ENCODE measurements at regions not wholly inside any gene's neighbourhood (a gene's known extent, or its start where the extent isn't known, plus 50 kb on each side); places are given as distances from the start of the nearest gene placed in this dataset.

- WGBS, 2 experiments, result 95 to 98% methylated on average over 4 of the region's 4 CpGs
- Histone ChIP-seq H3K36me3 (ENCODE audit: control insufficient read depth, insufficient read depth, low read length) (no peaks in the 10 kb centered on the region), H3K9me3 (ENCODE audit: control insufficient read depth, low read length) (no peaks in the 10 kb centered on the region), H3K4me1 (ENCODE audit: control insufficient read depth, insufficient read depth, low read length) (no peaks in the 10 kb centered on the region), H3K4me3 (ENCODE audit: insufficient read depth, low read depth, low read length) (no peak overlapping the region), H3K27me3 (ENCODE audit: control insufficient read depth, insufficient read depth, low read length, poor library complexity, severe bottlenecking) (no peaks in the 10 kb centered on the region), H3K27ac (ENCODE audit: insufficient read depth, low read depth, low read length, poor library complexity, severe bottlenecking) (no peak overlapping the region)
Measured at GRCh38 chr1:56063461-56063860, 515.9 kb downstream of the PLPP3 start.

GRCh38 chr1:56062625-56063024, 516.7 kb downstream of the PLPP3 start:
- 95 to 97% methylated on average over 4 of the region's 4 CpGs for WGBS, 2 experiments
- Histone ChIP-seq H3K27ac (ENCODE audit: insufficient read depth, low read depth, low read length, poor library complexity, severe bottlenecking) (no peak overlapping the region), H3K36me3 (ENCODE audit: control insufficient read depth, insufficient read depth, low read length) (no peaks in the 10 kb centered on the region)

GRCh38 chr1:56061824-56062223, 517.5 kb downstream of the PLPP3 start:
- no peaks in the 10 kb centered on the region for H3K36me3 ChIP-seq (ENCODE audit: control insufficient read depth, insufficient read depth, low read length)
- H3K9me3 ChIP-seq (ENCODE audit: control insufficient read depth, low read length), result no peaks in the 10 kb centered on the region

More at GRCh38 chr1:56062625-56063024, 516.7 kb downstream of the PLPP3 start:
- H3K4me1 ChIP-seq (ENCODE audit: control insufficient read depth, insufficient read depth, low read length), result no peaks in the 10 kb centered on the region
- H3K9me3 ChIP-seq (ENCODE audit: control insufficient read depth, low read length), result no peaks in the 10 kb centered on the region
- no peaks in the 10 kb centered on the region for H3K27me3 ChIP-seq (ENCODE audit: control insufficient read depth, insufficient read depth, low read length, poor library complexity, severe bottlenecking)
- H3K4me3 ChIP-seq (ENCODE audit: insufficient read depth, low read depth, low read length), result no peak overlapping the region

GRCh38 chr1:56060906-56061305, 518.5 kb downstream of the PLPP3 start:
- Histone ChIP-seq H3K27me3 (ENCODE audit: control insufficient read depth, insufficient read depth, low read length, poor library complexity, severe bottlenecking) (no peaks in the 10 kb centered on the region), H3K4me1 (ENCODE audit: control insufficient read depth, insufficient read depth, low read length) (no peaks in the 10 kb centered on the region), H3K9me3 (ENCODE audit: control insufficient read depth, low read length) (no peaks in the 10 kb centered on the region), H3K36me3 (ENCODE audit: control insufficient read depth, insufficient read depth, low read length) (no peaks in the 10 kb centered on the region), H3K27ac (ENCODE audit: insufficient read depth, low read depth, low read length, poor library complexity, severe bottlenecking) (no peak overlapping the region), H3K4me3 (ENCODE audit: insufficient read depth, low read depth, low read length) (no peak overlapping the region)
- 92 to 93% methylated on average over 1 of the region's 1 CpG for WGBS, 2 experiments

More at GRCh38 chr1:56061824-56062223, 517.5 kb downstream of the PLPP3 start:
- Histone ChIP-seq H3K27me3 (ENCODE audit: control insufficient read depth, insufficient read depth, low read length, poor library complexity, severe bottlenecking) (no peaks in the 10 kb centered on the region), H3K27ac (ENCODE audit: insufficient read depth, low read depth, low read length, poor library complexity, severe bottlenecking) (no peak overlapping the region), H3K4me1 (ENCODE audit: control insufficient read depth, insufficient read depth, low read length) (no peaks in the 10 kb centered on the region), H3K4me3 (ENCODE audit: insufficient read depth, low read depth, low read length) (no peak overlapping the region)

GRCh38 chr1:56057466-56058405, 521.6 kb downstream of the PLPP3 start:
- H3K9me3 ChIP-seq (ENCODE audit: control insufficient read depth, low read length), result no peaks in the 10 kb centered on the region
- H3K36me3 ChIP-seq (ENCODE audit: control insufficient read depth, insufficient read depth, low read length), result no peaks in the 10 kb centered on the region
- 91 to 97% methylated on average over 5 of the region's 5 CpGs for WGBS, 2 experiments
- no peaks in the 10 kb centered on the region for H3K4me1 ChIP-seq (ENCODE audit: control insufficient read depth, insufficient read depth, low read length)
- no peak overlapping the region for H3K27ac ChIP-seq (ENCODE audit: insufficient read depth, low read depth, low read length, poor library complexity, severe bottlenecking)
- no peaks in the 10 kb centered on the region for H3K27me3 ChIP-seq (ENCODE audit: control insufficient read depth, insufficient read depth, low read length, poor library complexity, severe bottlenecking)
- no peak overlapping the region for H3K4me3 ChIP-seq (ENCODE audit: insufficient read depth, low read depth, low read length)

GRCh38 chr1:56056438-56057287, 522.7 kb downstream of the PLPP3 start:
- H3K9me3 ChIP-seq (ENCODE audit: control insufficient read depth, low read length), result no peaks in the 10 kb centered on the region
- no peaks in the 10 kb centered on the region for H3K36me3 ChIP-seq (ENCODE audit: control insufficient read depth, insufficient read depth, low read length)
- H3K27ac ChIP-seq (ENCODE audit: insufficient read depth, low read depth, low read length, poor library complexity, severe bottlenecking), result no peak overlapping the region
- H3K4me1 ChIP-seq (ENCODE audit: control insufficient read depth, insufficient read depth, low read length), result no peaks in the 10 kb centered on the region
- 94 to 96% methylated on average over 9 of the region's 9 CpGs for WGBS, 2 experiments
- no peaks in the 10 kb centered on the region for H3K27me3 ChIP-seq (ENCODE audit: control insufficient read depth, insufficient read depth, low read length, poor library complexity, severe bottlenecking)
- no peak overlapping the region for H3K4me3 ChIP-seq (ENCODE audit: insufficient read depth, low read depth, low read length)

GRCh38 chr1:56054959-56055358, 524.4 kb downstream of the PLPP3 start:
- no peaks in the 10 kb centered on the region for H3K4me1 ChIP-seq (ENCODE audit: control insufficient read depth, insufficient read depth, low read length)

GRCh38 chr1:56052041-56052440, 527.3 kb downstream of the PLPP3 start:
- Histone ChIP-seq H3K27ac (ENCODE audit: insufficient read depth, low read depth, low read length, poor library complexity, severe bottlenecking) (no peak overlapping the region), H3K4me1 (ENCODE audit: control insufficient read depth, insufficient read depth, low read length) (no peaks in the 10 kb centered on the region), H3K9me3 (ENCODE audit: control insufficient read depth, low read length) (no peaks in the 10 kb centered on the region), H3K27me3 (ENCODE audit: control insufficient read depth, insufficient read depth, low read length, poor library complexity, severe bottlenecking) (no peaks in the 10 kb centered on the region), H3K4me3 (ENCODE audit: insufficient read depth, low read depth, low read length) (no peak overlapping the region), H3K36me3 (ENCODE audit: control insufficient read depth, insufficient read depth, low read length) (no peaks in the 10 kb centered on the region)
- WGBS, 2 experiments, result 55 to 67% methylated on average over 2 of the region's 2 CpGs

More at GRCh38 chr1:56054959-56055358, 524.4 kb downstream of the PLPP3 start:
- Histone ChIP-seq H3K27me3 (ENCODE audit: control insufficient read depth, insufficient read depth, low read length, poor library complexity, severe bottlenecking) (no peaks in the 10 kb centered on the region), H3K36me3 (ENCODE audit: control insufficient read depth, insufficient read depth, low read length) (no peaks in the 10 kb centered on the region), H3K27ac (ENCODE audit: insufficient read depth, low read depth, low read length, poor library complexity, severe bottlenecking) (no peak overlapping the region), H3K4me3 (ENCODE audit: insufficient read depth, low read depth, low read length) (no peak overlapping the region), H3K9me3 (ENCODE audit: control insufficient read depth, low read length) (no peaks in the 10 kb centered on the region)

GRCh38 chr1:56050911-56051310, 528.5 kb downstream of the PLPP3 start:
- Histone ChIP-seq H3K27ac (ENCODE audit: insufficient read depth, low read depth, low read length, poor library complexity, severe bottlenecking) (no peak overlapping the region), H3K4me3 (ENCODE audit: insufficient read depth, low read depth, low read length) (no peak overlapping the region), H3K9me3 (ENCODE audit: control insufficient read depth, low read length) (no peaks in the 10 kb centered on the region), H3K4me1 (ENCODE audit: control insufficient read depth, insufficient read depth, low read length) (no peaks in the 10 kb centered on the region), H3K27me3 (ENCODE audit: control insufficient read depth, insufficient read depth, low read length, poor library complexity, severe bottlenecking) (no peaks in the 10 kb centered on the region), H3K36me3 (ENCODE audit: control insufficient read depth, insufficient read depth, low read length) (no peaks in the 10 kb centered on the region)
- 83 to 91% methylated on average over 2 of the region's 2 CpGs for WGBS, 2 experiments

GRCh38 chr1:56045477-56045876, 533.9 kb downstream of the PLPP3 start:
- Histone ChIP-seq H3K27me3 (ENCODE audit: control insufficient read depth, insufficient read depth, low read length, poor library complexity, severe bottlenecking) (no peaks in the 10 kb centered on the region), H3K27ac (ENCODE audit: insufficient read depth, low read depth, low read length, poor library complexity, severe bottlenecking) (no peak overlapping the region), H3K4me3 (ENCODE audit: insufficient read depth, low read depth, low read length) (no peak overlapping the region), H3K4me1 (ENCODE audit: control insufficient read depth, insufficient read depth, low read length) (no peaks in the 10 kb centered on the region), H3K9me3 (ENCODE audit: control insufficient read depth, low read length) (no peaks in the 10 kb centered on the region), H3K36me3 (ENCODE audit: control insufficient read depth, insufficient read depth, low read length) (no peaks in the 10 kb centered on the region)
- 86 to 93% methylated on average over 1 of the region's 1 CpG for WGBS, 2 experiments

Measured in ectodermal cell (in vitro differentiated cells).